Bronchial epithelial cell (primary cell): ENCODE measurements at regions not wholly inside any gene's neighbourhood (a gene's known extent, or its start where the extent isn't known, plus 50 kb on each side); places are given as distances from the start of the nearest gene placed in this dataset.

Source experiments
- DNase-seq: peaks from one replicate; pipeline ENCODE4 v3.0.0-alpha.2; 2010; ENCODE audit warnings: low read depth
- FAIRE-seq: peaks from 2 replicates; lab custom pipeline; 2011; peaks lifted over from hg19 to GRCh38; lab: Jason Lieb, UNC
- H3K27me3 ChIP-seq: 2 replicates; pipeline ENCODE4 v1.5.1; 2011; ENCODE audit warnings: low read length; ENCODE audit not compliant: control insufficient read depth, insufficient read depth
- H3K36me3 ChIP-seq: 2 replicates; pipeline ENCODE4 v1.5.1; 2011; ENCODE audit warnings: low read length; ENCODE audit not compliant: control insufficient read depth, insufficient read depth
- H3K4me3 ChIP-seq: 2 replicates; pipeline ENCODE4 v1.5.1; 2011; ENCODE audit warnings: mild to moderate bottlenecking, low read depth, low read length, control low read depth
- CTCF ChIP-seq: IDR thresholded peaks from 2 replicates; pipeline ENCODE4 v1.5.1; 2011; ENCODE audit warnings: mild to moderate bottlenecking, moderate library complexity, low read length, control low read depth, inconsistent platforms; ENCODE audit not compliant: insufficient read depth, severe bottlenecking

GRCh38 chr6:82097676-82098075, 149.9 kb downstream of the IBTK start:
- TF ChIP-seq CTCF, result no peak
- DNase-seq (peak; percentile 92), FAIRE-seq (no peak)
- Histone ChIP-seq H3K27me3 (no peaks in the 10 kb centered on the region), H3K36me3 (no peaks in the 10 kb centered on the region), H3K4me3 (no peak overlapping the region)

- no peaks in the 10 kb centered on the region for H3K36me3 ChIP-seq
- no peak overlapping the region for H3K4me3 ChIP-seq
- TF ChIP-seq CTCF, result no peak
- no peaks in the 10 kb centered on the region for H3K27me3 ChIP-seq
- no peak for FAIRE-seq
- DNase-seq, result no peak
These were observed 152.5 kb downstream of the IBTK start for GRCh38 chr6:82095091-82095490.

GRCh38 chr6:82094166-82094806, 153.3 kb downstream of the IBTK start:
- FAIRE-seq, result no peak
- DNase-seq, result no peak
- H3K4me3 ChIP-seq, result no peak overlapping the region
- no peak for TF ChIP-seq CTCF
- no peaks in the 10 kb centered on the region for H3K36me3 ChIP-seq
- H3K27me3 ChIP-seq, result no peaks in the 10 kb centered on the region

- DNase-seq (peak; percentile 19), FAIRE-seq (no peak)
- Histone ChIP-seq H3K36me3 (no peaks in the 10 kb centered on the region), H3K27me3 (no peaks in the 10 kb centered on the region), H3K4me3 (no peak overlapping the region)
- no peak for TF ChIP-seq CTCF
These were observed 158.4 kb downstream of the IBTK start for GRCh38 chr6:82088978-82089771.

GRCh38 chr6:82086944-82087343, 160.6 kb downstream of the IBTK start:
- H3K36me3 ChIP-seq, result no peaks in the 10 kb centered on the region
- FAIRE-seq (no peak), DNase-seq (peak; percentile 19)
- TF ChIP-seq CTCF, result no peak
- no peak overlapping the region for H3K4me3 ChIP-seq
- no peaks in the 10 kb centered on the region for H3K27me3 ChIP-seq

- H3K4me3 ChIP-seq, result no peak overlapping the region
- H3K27me3 ChIP-seq, result no peaks in the 10 kb centered on the region
- DNase-seq, result no peak
- TF ChIP-seq CTCF, result no peak
- FAIRE-seq, result no peak
- no peaks in the 10 kb centered on the region for H3K36me3 ChIP-seq
These were observed 161.8 kb downstream of the IBTK start for GRCh38 chr6:82085701-82086100.
